SHP77 treated with DMSO at 0.1 percent for 48 hours (cell line): ENCODE measurements at regions not wholly inside any gene's neighbourhood (a gene's known extent, or its start where the extent isn't known, plus 50 kb on each side); places are given as distances from the start of the nearest gene placed in this dataset.
"Not testable (repeated sequence)": the region's sequence is repeated elsewhere in the genome, so short reads cannot be mapped to it uniquely, and the experiment has no call there.

Experiments used
- DNase-seq: peaks from one replicate; lab custom pipeline; 2025; lab: John Stamatoyannopoulos, UW

- not testable (repeated sequence) for DNase-seq
These were observed 132.9 kb downstream of the FAM72B start for GRCh38 chr1:121051161-121051790.

GRCh38 chr1:121052081-121052660 lies 132.0 kb downstream of the FAM72B start:
- DNase-seq = not testable (repeated sequence)

- DNase-seq = not testable (repeated sequence)
These were observed 129.2 kb downstream of the FAM72B start for GRCh38 chr1:121054928-121055327.

- DNase-seq = not testable (repeated sequence)
These were observed 117.2 kb downstream of the FAM72B start for GRCh38 chr1:121066925-121067324.

- not testable (repeated sequence) for DNase-seq
These were observed 115.2 kb downstream of the FAM72B start for GRCh38 chr1:121068738-121069499.

GRCh38 chr1:121073852-121074251 lies 110.3 kb downstream of the FAM72B start:
- DNase-seq = not testable (repeated sequence)

GRCh38 chr1:121075254-121075805 lies 108.8 kb downstream of the FAM72B start:
- DNase-seq = not testable (repeated sequence)

GRCh38 chr1:121076674-121077073 lies 107.5 kb downstream of the FAM72B start:
- not testable (repeated sequence) for DNase-seq

- DNase-seq = not testable (repeated sequence)
These were observed 104.5 kb downstream of the FAM72B start for GRCh38 chr1:121079655-121080054.

GRCh38 chr1:121080197-121080903 lies 103.8 kb downstream of the FAM72B start:
- not testable (repeated sequence) for DNase-seq

- DNase-seq = not testable (repeated sequence)
These were observed 103.3 kb downstream of the FAM72B start for GRCh38 chr1:121080904-121081264.

GRCh38 chr1:121081625-121082199 lies 102.4 kb downstream of the FAM72B start:
- not testable (repeated sequence) for DNase-seq

- DNase-seq = not testable (repeated sequence)
These were observed 101.1 kb downstream of the FAM72B start for GRCh38 chr1:121082995-121083394.

GRCh38 chr1:121086249-121086648 lies 97.9 kb downstream of the FAM72B start:
- DNase-seq = not testable (repeated sequence)

GRCh38 chr1:121087221-121087620 lies 96.9 kb downstream of the FAM72B start:
- not testable (repeated sequence) for DNase-seq

- DNase-seq = not testable (repeated sequence)
These were observed 95.6 kb downstream of the FAM72B start for GRCh38 chr1:121088568-121088967.

GRCh38 chr1:121092329-121092968 lies 91.7 kb downstream of the FAM72B start:
- DNase-seq = not testable (repeated sequence)

- DNase-seq = not testable (repeated sequence)
These were observed 89.1 kb downstream of the FAM72B start for GRCh38 chr1:121095014-121095413.

GRCh38 chr1:121097127-121097866 lies 86.8 kb downstream of the FAM72B start:
- DNase-seq = peak; percentile 45

GRCh38 chr1:121097867-121098215 lies 86.3 kb downstream of the FAM72B start:
- not testable (repeated sequence) for DNase-seq
